ENCODE measurements at regions not wholly inside any gene's neighbourhood (a gene's known extent, or its start where the extent isn't known, plus 50 kb on each side); places are given as distances from the start of the nearest gene placed in this dataset.

GRCh38 chr9:134227451-134228411, 63.4 kb upstream of the RNU6ATAC start:
- TF ChIP-seq CTCF (IDR thresholded peaks at IDR 0.05; ENCODE audit: insufficient read depth, low read depth, low read length): no peak
- TF ChIP-seq EZH2 (IDR thresholded peaks at IDR 0.05; ENCODE audit: insufficient read depth, low read length): no peak
